ENCODE measurements at regions not wholly inside any gene's neighbourhood (a gene's known extent, or its start where the extent isn't known, plus 50 kb on each side); places are given as distances from the start of the nearest gene placed in this dataset.

GRCh38 chr10:113300201-113300600 is 252.7 kb upstream of the HABP2 start:
- no peak for TF ChIP-seq CTCF (IDR thresholded peaks at IDR 0.05)
- Histone ChIP-seq H3K36me3 (no peaks in the 10 kb centered on the region), H3K4me1 (no peaks in the 10 kb centered on the region), H3K9me3 (no peaks in the 10 kb centered on the region), H3K27me3 (no peaks in the 10 kb centered on the region), H3K4me3 (no peak overlapping the region), H3K27ac (no peak overlapping the region)
- no peak for DNase-seq
- intact Hi-C loops (cut with DNase I; ENCODE audit: low total_unique reads), result no loop called here

GRCh38 chr10:113300617-113301016 is 252.2 kb upstream of the HABP2 start:
- intact Hi-C loops (cut with DNase I; ENCODE audit: low total_unique reads), result no loop called here
- Histone ChIP-seq H3K4me1 (no peaks in the 10 kb centered on the region), H3K27ac (no peak overlapping the region), H3K9me3 (no peaks in the 10 kb centered on the region), H3K36me3 (no peaks in the 10 kb centered on the region), H3K4me3 (no peak overlapping the region), H3K27me3 (no peaks in the 10 kb centered on the region)
- DNase-seq, result no peak
- TF ChIP-seq CTCF (IDR thresholded peaks at IDR 0.05), result no peak

GRCh38 chr10:113301342-113301984 is 251.4 kb upstream of the HABP2 start:
- no peak overlapping the region for H3K27ac ChIP-seq
- no peak for TF ChIP-seq CTCF (IDR thresholded peaks at IDR 0.05)
- H3K9me3 ChIP-seq, result no peaks in the 10 kb centered on the region
- intact Hi-C loops (cut with DNase I; ENCODE audit: low total_unique reads), result no loop called here
- H3K36me3 ChIP-seq, result no peaks in the 10 kb centered on the region
- no peaks in the 10 kb centered on the region for H3K27me3 ChIP-seq
- no peak for DNase-seq
- H3K4me1 ChIP-seq, result no peaks in the 10 kb centered on the region
- no peak overlapping the region for H3K4me3 ChIP-seq

GRCh38 chr10:113302062-113302461 is 250.8 kb upstream of the HABP2 start:
- no peaks in the 10 kb centered on the region for H3K27me3 ChIP-seq
- intact Hi-C loops (cut with DNase I; ENCODE audit: low total_unique reads), result no loop called here
- no peak for TF ChIP-seq CTCF (IDR thresholded peaks at IDR 0.05)

GRCh38 chr10:113303544-113304146 is 249.2 kb upstream of the HABP2 start:
- no peak overlapping the region for H3K27ac ChIP-seq
- no peak overlapping the region for H3K4me3 ChIP-seq
- H3K36me3 ChIP-seq, result no peaks in the 10 kb centered on the region
- H3K4me1 ChIP-seq, result no peaks in the 10 kb centered on the region
- no peaks in the 10 kb centered on the region for H3K9me3 ChIP-seq
- no peak for TF ChIP-seq CTCF (IDR thresholded peaks at IDR 0.05)
- intact Hi-C loops (cut with DNase I; ENCODE audit: low total_unique reads), result no loop called here
- no peak for DNase-seq
- H3K27me3 ChIP-seq, result no peaks in the 10 kb centered on the region

More at GRCh38 chr10:113302062-113302461, 250.8 kb upstream of the HABP2 start:
- H3K4me3 ChIP-seq, result no peak overlapping the region
- no peaks in the 10 kb centered on the region for H3K36me3 ChIP-seq
- H3K27ac ChIP-seq, result no peak overlapping the region
- no peaks in the 10 kb centered on the region for H3K9me3 ChIP-seq
- DNase-seq, result no peak
- H3K4me1 ChIP-seq, result no peaks in the 10 kb centered on the region

Data from tibial artery (tissue), 4 donors.